OCI-LY3 (cell line): ENCODE measurements at regions not wholly inside any gene's neighbourhood (a gene's known extent, or its start where the extent isn't known, plus 50 kb on each side); places are given as distances from the start of the nearest gene placed in this dataset.

Experiments
- EZH2phosphoT487 ChIP-seq: fragments of 200-600 bp; shearing (Covaris generic); IDR thresholded peaks from 2 replicates; pipeline ENCODE4 v1.6.1; 2018; ENCODE audit warnings: antibody characterized with exemption, mixed run types, low read depth
- TF ChIP-seq, protein P1 (sequence below): fragments of 200-600, 300-600 bp; sonication (generic); IDR thresholded peaks from 2 replicates; pipeline ENCODE4 v1.5.1; 2014; ENCODE audit warnings: antibody characterized with exemption, low read length, low read depth

- TF ChIP-seq, protein P1, sequence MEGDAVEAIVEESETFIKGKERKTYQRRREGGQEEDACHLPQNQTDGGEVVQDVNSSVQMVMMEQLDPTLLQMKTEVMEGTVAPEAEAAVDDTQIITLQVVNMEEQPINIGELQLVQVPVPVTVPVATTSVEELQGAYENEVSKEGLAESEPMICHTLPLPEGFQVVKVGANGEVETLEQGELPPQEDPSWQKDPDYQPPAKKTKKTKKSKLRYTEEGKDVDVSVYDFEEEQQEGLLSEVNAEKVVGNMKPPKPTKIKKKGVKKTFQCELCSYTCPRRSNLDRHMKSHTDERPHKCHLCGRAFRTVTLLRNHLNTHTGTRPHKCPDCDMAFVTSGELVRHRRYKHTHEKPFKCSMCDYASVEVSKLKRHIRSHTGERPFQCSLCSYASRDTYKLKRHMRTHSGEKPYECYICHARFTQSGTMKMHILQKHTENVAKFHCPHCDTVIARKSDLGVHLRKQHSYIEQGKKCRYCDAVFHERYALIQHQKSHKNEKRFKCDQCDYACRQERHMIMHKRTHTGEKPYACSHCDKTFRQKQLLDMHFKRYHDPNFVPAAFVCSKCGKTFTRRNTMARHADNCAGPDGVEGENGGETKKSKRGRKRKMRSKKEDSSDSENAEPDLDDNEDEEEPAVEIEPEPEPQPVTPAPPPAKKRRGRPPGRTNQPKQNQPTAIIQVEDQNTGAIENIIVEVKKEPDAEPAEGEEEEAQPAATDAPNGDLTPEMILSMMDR, result no peak
- TF ChIP-seq EZH2phosphoT487, result no peak
These were observed 55.8 kb upstream of the WDR1 start for GRCh38 chr4:10172278-10172921.
